ENCODE measurements at regions not wholly inside any gene's neighbourhood (a gene's known extent, or its start where the extent isn't known, plus 50 kb on each side); places are given as distances from the start of the nearest gene placed in this dataset.
"Not testable (repeated sequence)": the region's sequence is repeated elsewhere in the genome, so short reads cannot be mapped to it uniquely, and the experiment has no call there.

DNA sequence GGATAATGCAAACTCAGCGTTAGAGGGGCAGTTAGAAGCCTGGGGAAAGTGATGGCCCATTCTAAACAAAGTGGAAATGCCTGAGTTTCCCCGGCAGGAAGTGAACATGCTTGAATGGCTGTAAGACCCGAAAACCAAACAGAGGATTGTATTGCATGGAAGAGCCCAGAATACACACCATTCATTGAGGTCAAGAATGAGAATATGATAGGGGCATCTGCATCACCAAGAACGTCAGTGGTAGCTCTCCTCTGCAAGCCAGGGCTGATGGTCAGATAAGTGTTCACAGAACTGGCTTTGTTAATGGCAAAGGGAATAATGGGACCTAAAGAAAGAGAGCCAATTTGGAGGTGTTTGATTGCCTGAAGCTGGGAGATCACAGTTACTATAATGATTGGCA is 663.4 kb downstream of the KHDRBS2 start:
- H3K4me1 Mint-ChIP-seq = no peaks in the 10 kb centered on the region
- ATAC-seq = no peak
- no peak overlapping the region for H3K27ac Mint-ChIP-seq
- DNase-seq = no peak
- H3K9me3 Mint-ChIP-seq = peaks cover 16 to 30% of the 10 kb centered on the region in 2 donors
- H3K27me3 Mint-ChIP-seq = no peaks in the 10 kb centered on the region
- H3K4me3 Mint-ChIP-seq = no peak overlapping the region

DNA sequence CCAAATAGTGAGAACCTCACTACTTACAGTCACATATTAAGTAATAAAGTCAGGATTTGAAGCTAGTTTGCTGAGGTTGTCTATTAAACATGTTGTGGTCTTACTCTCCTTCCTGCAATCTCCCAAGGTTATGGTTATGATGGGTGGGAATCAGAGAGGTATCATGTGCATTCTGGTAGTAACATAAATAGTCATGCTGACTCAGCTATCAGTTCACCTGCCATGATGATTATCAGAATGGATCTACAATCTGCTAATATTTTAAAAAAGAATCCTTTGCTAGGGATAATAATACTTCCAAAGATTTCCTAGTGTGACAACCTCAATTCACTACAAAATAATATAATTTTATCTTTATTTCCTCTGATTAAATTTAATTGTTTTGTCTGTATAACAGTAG is 671.9 kb downstream of the KHDRBS2 start:
- H3K27me3 Mint-ChIP-seq = no peaks in the 10 kb centered on the region
- ATAC-seq (no peak), DNase-seq (no peak)
- no peak overlapping the region for H3K4me3 Mint-ChIP-seq
- H3K27ac Mint-ChIP-seq = no peak overlapping the region
- H3K4me1 Mint-ChIP-seq = no peaks in the 10 kb centered on the region
- H3K9me3 Mint-ChIP-seq = peaks cover 4 to 6% of the 10 kb centered on the region in 2 donors

DNA sequence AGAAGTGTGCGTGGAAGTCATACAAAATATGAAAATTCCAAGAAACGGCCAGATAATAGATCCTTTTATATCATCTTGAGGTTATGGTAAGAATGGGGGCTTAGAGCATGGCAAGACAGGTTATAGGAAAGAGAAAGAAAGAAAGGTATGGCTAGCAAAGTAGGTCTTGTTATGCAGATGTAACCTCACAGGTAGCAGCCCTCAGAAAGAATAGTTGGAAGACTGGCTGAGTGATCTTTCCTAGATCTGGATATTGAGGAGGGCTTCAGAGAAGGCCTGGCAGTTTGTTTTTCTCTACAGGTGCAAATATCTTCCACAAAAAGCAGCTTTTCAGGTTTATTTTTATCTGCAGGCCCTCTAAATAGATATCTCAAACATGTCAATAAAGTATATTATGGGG is 679.5 kb downstream of the KHDRBS2 start:
- Mint-ChIP-seq H3K27me3 (no peaks in the 10 kb centered on the region), H3K27ac (no peak overlapping the region), H3K4me3 (no peak overlapping the region), H3K4me1 (no peaks in the 10 kb centered on the region), H3K9me3 (peaks cover 16 to 52% of the 10 kb centered on the region in 2 donors)
- ATAC-seq = no peak
- no peak for DNase-seq

DNA sequence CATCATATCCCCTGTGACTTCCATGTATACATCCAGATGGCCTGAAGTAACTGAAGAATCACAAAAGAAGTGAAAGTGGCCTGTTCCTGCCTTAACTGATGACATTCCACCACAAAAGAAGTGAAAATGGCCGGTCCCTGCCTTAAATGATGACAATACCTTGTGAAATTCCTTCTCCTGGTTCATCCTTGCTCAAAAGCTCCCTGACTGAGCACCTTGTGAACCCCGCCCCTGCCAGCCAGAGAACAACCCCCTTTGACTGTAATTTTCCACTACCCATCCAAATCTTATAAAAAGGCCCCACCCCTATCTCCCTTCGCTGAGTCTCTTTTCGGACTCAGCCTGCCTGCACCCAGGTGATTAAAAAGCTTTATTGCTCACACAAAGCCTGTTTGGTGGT is 680.2 kb downstream of the KHDRBS2 start:
- peaks cover 23 to 59% of the 10 kb centered on the region in 2 donors for H3K9me3 Mint-ChIP-seq
- H3K27ac Mint-ChIP-seq, H3K27me3 Mint-ChIP-seq, H3K4me3 Mint-ChIP-seq, H3K4me1 Mint-ChIP-seq, ATAC-seq, DNase-seq: not testable (repeated sequence)

DNA sequence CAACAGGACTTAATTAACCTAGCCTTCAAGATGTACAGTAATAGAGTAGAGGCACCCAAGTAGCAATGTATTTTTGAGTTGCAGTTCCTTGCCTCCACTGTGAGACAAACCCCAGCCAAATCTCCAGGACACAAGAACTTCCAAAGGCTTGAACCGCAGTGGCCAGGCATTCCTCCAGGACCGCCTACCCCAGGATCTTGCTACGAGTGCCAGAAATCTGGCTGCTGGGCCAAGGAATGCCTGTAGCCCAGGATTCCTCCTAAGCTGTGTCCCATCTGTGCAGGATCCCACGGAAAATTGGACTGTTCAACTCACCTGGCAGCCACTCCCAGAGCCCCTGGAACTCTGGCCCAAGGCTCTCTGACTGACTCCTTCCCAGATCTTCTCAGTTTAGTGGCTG is 683.9 kb downstream of the KHDRBS2 start:
- H3K9me3 Mint-ChIP-seq = peaks cover 30 to 66% of the 10 kb centered on the region in 2 donors

DNA sequence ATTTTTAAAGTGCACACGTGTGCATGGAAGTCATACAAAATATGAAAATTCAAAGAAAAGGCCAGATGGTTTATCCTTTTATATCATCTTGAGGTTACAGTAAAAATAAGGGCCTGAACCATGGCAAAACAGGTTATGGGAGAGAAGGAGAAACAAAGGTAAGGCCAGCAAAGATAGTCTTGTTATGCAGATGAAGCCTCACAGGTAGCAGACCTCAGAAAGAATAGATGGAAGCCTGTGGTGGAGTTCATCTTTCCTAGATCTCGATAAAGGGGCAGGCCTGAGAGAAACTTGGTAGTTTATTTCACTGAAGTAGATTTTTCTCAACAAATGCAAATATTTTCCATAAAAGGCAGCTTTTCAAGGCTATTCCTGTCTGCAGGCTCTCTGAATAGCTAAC is 693.8 kb downstream of the KHDRBS2 start:
- no peaks in the 10 kb centered on the region for H3K4me1 Mint-ChIP-seq
- H3K4me3 Mint-ChIP-seq = no peak overlapping the region
- DNase-seq = no peak
- no peak overlapping the region for H3K27ac Mint-ChIP-seq
- no peak for ATAC-seq
- no peaks in the 10 kb centered on the region for H3K27me3 Mint-ChIP-seq
- H3K9me3 Mint-ChIP-seq = peaks cover 0 to 14% of the 10 kb centered on the region in 2 donors

More for the DNA sequence above, 683.9 kb downstream of the KHDRBS2 start:
- not testable (repeated sequence) for H3K4me3 Mint-ChIP-seq, H3K4me1 Mint-ChIP-seq, H3K27ac Mint-ChIP-seq, DNase-seq, H3K27me3 Mint-ChIP-seq, ATAC-seq

DNA sequence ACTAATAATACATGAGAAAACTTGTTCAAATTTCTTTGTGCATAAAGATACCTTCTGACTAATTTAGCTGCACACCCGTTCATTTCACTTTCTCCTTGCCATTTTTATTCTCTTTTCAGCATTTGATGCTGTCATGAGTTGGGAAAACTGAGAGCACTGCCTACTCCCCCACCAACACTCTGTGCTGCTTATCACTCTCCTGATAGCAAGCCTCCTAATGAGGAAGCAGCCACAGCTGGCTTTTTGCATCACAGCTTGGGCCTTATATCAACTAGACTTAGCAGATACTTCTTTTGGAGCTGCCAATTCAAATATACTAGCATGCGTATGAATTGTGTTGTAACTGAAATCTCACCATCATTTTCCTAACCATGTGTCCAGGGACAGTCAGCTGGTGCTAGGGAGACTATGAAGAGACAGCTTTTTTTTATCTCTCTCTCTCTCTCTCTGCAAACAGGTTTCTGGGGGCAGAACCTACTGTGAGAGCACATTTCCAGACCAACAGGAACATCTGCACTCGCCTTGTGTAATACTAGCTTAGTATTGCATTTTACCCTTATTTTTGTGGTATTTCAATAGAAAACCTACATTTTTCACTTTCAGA is 699.0 kb downstream of the KHDRBS2 start:
- H3K4me3 Mint-ChIP-seq = no peak overlapping the region
- DNase-seq (no peak), ATAC-seq (no peak)
- H3K27me3 Mint-ChIP-seq = no peaks in the 10 kb centered on the region
- H3K4me1 Mint-ChIP-seq = no peaks in the 10 kb centered on the region
- H3K27ac Mint-ChIP-seq = no peak overlapping the region
- H3K9me3 Mint-ChIP-seq = peaks cover 4 to 18% of the 10 kb centered on the region in 2 donors

DNA sequence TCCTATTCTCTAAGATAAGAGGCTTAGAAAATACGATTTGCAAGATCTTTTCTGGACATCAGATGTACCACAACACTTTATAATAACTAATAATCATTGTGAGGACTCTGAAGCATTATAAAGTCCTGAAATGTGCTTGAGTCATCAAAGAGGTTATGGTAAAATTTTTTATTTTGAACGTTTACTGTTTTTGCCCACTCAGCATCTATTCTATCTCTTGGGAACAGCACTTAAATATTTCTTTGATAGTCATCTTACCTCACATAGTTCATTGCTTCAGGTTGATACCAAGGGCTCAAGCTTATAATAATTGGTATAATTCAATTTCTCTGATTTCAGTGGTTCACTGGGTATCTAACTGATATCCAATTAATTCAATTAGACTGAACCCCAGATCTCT is 700.5 kb downstream of the KHDRBS2 start:
- ATAC-seq (no peak), DNase-seq (no peak)
- no peak overlapping the region for H3K27ac Mint-ChIP-seq
- no peak overlapping the region for H3K4me3 Mint-ChIP-seq
- peaks cover 4 to 11% of the 10 kb centered on the region in 2 donors for H3K9me3 Mint-ChIP-seq
- no peaks in the 10 kb centered on the region for H3K27me3 Mint-ChIP-seq
- H3K4me1 Mint-ChIP-seq = no peaks in the 10 kb centered on the region

DNA sequence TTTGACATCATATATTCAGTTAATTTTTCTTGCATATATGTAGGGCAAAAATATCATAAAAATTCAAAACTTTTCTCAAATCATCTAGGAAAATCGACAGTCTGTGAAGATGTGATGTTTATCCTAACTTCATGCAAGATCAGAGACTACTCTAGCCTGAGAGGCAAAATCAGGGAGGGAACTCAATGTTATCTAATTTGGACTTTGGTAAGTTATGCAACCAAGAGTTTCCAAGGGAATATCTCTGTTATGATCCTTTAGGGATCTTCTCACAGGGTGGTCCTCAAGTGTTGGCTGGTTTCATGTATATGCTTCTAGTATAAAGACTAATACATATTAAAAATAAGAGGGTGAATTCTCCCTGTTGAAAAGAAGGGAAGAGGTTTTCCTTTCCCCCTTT is 723.9 kb downstream of the KHDRBS2 start:
- DNase-seq (no peak), ATAC-seq (no peak)
- peaks cover 27 to 42% of the 10 kb centered on the region in 2 donors for H3K9me3 Mint-ChIP-seq
- H3K27me3 Mint-ChIP-seq = no peaks in the 10 kb centered on the region
- no peaks in the 10 kb centered on the region for H3K4me1 Mint-ChIP-seq
- H3K27ac Mint-ChIP-seq = no peak overlapping the region
- H3K4me3 Mint-ChIP-seq = no peak overlapping the region

DNA sequence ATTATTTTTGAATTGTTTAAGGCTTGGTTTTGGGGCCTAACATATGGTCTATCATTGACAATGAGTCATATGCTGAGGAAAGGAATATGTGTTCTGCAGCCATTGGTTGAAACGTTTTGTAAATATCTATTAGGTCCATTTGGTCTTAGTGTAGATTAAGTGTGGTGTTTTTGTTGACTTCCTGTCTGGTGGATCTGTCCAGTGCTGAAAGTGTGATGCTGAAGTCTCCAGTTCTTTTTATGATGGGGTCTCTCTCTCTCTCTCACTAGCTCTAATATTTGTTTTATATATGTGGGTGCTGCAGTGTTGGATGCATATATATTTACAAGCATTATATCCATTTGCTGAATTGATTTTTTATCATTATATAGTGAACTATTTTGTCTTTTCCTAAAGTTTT is 727.2 kb downstream of the KHDRBS2 start:
- no peak for ATAC-seq
- Mint-ChIP-seq H3K27me3 (no peaks in the 10 kb centered on the region), H3K4me3 (no peak overlapping the region), H3K9me3 (peaks cover 38 to 66% of the 10 kb centered on the region in 2 donors), H3K4me1 (no peaks in the 10 kb centered on the region), H3K27ac (no peak overlapping the region)
- DNase-seq = no peak

DNA sequence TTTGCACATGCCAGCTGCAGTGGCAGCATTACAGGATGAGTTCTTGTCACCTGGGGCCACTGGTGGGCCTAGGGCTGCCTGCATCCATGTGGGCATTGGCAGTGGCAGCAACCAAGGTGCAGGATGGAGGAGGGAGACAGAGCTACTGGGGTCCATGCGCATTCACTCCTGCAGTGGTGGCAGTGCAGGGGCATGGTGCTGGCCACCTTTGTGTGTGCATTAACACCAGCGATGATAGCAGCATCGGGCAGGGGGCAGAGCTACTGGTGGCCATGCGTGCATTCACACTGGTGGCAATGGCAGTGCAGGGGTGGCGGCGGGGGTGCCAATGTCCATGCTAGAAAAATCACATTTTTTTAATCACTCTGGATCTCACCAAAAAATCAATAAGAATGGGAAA is 730.0 kb downstream of the KHDRBS2 start:
- DNase-seq (no peak), ATAC-seq (no peak)
- Mint-ChIP-seq H3K27ac (no peak overlapping the region), H3K27me3 (no peaks in the 10 kb centered on the region), H3K4me3 (no peak overlapping the region), H3K4me1 (no peaks in the 10 kb centered on the region), H3K9me3 (peaks cover 36 to 77% of the 10 kb centered on the region in 2 donors)

DNA sequence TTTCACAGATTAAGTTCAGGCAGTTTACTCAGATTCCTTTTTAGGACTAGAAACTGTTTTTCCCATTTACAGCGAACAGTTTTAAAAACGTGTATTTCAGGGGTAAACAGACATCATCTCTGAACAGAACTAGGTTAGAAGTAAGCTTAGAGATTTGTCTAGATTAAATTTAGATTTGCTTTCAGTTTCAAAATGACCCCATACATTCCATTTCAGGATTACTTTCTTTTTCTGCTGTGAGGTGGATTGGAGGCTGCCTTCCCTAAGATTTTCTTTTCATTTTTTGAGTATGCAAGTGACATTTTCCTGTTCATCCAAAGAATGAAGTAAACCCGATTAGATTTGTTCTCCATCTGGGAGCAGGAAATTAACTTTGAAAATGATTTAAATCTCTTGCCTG is 747.2 kb downstream of the KHDRBS2 start:
- ATAC-seq = no peak
- no peak for DNase-seq
- Mint-ChIP-seq H3K27ac (no peak overlapping the region), H3K4me3 (no peak overlapping the region), H3K4me1 (no peaks in the 10 kb centered on the region), H3K27me3 (no peaks in the 10 kb centered on the region), H3K9me3 (peaks cover 38 to 41% of the 10 kb centered on the region in 2 donors)

DNA sequence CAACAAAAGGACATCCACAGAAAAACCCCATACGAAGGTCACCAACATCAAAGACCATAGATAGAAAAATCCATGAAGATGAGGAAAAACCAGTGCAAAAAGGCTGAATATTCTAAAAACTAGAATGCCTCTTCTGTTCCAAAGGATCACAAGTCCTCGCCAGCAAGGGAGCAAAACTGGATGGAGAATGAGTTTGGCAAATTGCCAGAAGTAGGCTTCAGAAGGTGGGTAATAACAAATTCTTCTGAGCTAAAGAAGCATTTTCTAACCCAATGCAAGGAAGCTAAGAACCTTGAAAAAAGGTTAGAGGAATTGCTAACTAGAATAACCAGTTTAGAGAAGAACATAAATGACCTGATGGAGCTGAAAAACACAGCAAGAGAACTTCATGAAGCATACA is 753.3 kb downstream of the KHDRBS2 start:
- H3K4me3 Mint-ChIP-seq, ATAC-seq, H3K27ac Mint-ChIP-seq, DNase-seq, H3K27me3 Mint-ChIP-seq, H3K4me1 Mint-ChIP-seq: not testable (repeated sequence)
- peaks cover 45 to 48% of the 10 kb centered on the region in 2 donors for H3K9me3 Mint-ChIP-seq

Data from stimulated activated naive CD8-positive, alpha-beta T cell treated with anti-CD3 and anti-CD28 coated beads, Interleukin-15, amount 100 ng/mL, for 72 hours (primary cell).